Stimulated activated CD4-positive, alpha-beta T cell treated with anti-CD3 and anti-CD28 coated beads, Interleukin-2, amount 100 ng/mL, for 24 hours (primary cell): ENCODE measurements at regions not wholly inside any gene's neighbourhood (a gene's known extent, or its start where the extent isn't known, plus 50 kb on each side); places are given as distances from the start of the nearest gene placed in this dataset.
A peak's percentile ranks its signal among the peaks of the same experiment; 100 is the strongest.
"Not testable (repeated sequence)": the region's sequence is repeated elsewhere in the genome, so short reads cannot be mapped to it uniquely, and the experiment has no call there.

Experiments
- DNase-seq, 2 donors: peaks; one replicate each; pipeline ENCODE4 v3.0.0-alpha.2; 2020

DNA sequence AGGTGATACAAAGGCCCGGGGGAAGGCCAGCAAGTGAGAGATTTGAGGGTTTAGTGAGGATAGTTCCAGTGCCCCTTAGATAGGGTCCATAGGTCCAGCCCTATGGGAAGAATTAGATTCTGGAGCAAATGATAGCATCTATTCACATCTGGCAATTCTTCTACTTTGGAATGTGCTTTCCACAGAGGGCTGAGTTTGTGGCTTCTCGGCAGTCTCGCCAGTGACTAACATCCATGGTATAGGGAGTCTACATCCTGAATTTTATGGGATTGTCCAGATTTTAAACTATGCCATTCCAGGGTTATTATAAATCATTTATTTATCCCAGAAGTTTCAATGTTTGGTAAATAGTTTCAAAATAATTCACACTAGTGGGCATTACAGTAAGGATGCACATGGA lies 207.3 kb upstream of the ADO start:
- no peak for DNase-seq

DNA sequence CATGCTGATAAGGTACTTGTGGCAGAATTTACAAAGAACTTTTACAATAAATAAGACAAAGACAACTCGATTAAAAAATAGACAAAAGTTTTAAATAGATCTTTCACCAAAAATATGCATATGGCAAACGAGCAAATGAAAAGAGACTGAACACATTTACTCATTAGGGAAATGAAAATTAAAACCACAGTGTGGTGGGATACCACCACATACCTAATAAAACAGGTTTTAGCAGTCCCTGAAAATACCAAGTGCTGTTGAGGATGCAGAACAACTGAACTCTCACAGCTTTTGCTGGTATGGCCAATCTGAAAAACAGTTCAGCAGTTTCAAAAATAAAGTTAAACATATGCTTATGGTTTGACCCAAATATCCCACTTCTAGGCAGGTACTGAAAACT lies 205.4 kb upstream of the ADO start:
- DNase-seq, result no peak

DNA sequence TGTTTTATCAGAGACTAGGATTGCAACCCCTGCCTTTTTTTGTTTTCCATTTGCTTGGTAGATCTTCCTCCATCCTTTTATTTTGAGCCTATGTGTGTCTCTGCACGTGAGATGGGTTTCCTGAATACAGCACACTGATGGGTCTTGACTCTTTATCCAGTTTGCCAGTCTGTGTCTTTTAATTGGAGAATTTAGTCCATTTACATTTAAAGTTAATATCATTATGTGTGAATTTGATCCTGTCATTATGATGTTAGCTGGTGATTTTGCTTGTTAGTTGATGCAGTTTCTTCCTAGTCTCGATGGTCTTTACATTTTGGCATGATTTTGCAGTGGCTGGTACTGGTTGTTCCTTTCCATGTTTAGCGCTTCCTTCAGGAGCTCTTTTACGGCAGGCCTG lies 198.0 kb upstream of the ADO start:
- not testable (repeated sequence) for DNase-seq

DNA sequence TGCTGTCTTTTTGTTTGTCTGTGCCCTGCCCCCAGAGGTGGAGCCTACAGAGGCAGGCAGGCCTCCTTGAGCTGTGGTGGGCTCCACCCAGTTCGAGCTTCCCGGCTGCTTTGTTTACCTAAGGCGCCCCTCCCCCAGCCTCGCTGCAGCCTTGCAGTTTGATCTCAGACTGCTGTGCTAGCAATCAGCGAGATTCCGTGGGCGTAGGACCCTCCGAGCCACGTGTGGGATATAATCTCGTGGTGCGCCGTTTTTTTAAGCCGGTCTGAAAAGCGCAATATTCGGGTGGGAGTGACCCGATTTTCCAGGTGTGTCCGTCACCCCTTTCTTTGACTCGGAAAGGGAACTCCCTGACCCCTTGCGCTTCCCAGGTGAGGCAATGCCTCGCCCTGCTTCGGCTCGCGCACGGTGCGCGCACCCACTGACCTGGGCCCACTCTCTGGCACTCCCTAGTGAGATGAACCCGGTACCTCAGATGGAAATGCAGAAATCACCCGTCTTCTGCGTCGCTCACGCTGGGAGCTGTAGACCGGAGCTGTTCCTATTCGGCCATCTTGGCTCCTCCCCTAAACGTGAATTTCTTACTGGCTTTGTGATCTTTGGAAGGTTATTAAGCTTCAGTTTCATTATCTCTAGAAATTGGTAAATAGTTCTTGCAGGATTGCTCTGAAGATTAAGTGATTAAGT lies 196.2 kb upstream of the ADO start:
- DNase-seq, result not testable (repeated sequence)

DNA sequence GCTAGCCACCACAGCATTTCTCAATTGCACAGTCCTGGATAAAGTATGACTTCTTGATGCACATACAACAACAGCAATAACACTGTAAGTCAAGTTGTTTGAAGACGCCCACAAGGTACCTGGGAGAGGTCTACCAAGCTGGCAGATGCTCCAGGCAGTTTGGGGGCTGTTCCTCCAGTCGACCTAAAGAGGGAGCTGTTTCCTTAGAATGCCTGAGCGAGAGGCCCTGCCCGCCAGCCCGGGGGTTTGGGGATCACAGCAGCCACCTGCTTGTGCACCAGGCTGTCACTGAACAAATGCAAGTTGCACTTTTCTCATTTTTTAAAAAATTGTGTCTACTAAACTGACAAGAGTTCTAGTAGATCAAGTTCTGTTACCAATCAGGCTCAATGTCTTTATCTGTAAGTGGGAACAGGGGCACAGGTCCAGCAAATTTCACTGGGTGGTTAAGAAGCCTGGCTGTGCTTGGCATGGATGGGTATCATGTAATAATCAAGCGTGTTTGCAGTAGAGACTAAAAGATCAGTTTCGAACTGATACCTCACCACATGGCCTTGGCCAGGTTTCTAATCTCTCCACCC lies 193.8 kb upstream of the ADO start:
- peak; percentile 75 to 80 for DNase-seq

DNA sequence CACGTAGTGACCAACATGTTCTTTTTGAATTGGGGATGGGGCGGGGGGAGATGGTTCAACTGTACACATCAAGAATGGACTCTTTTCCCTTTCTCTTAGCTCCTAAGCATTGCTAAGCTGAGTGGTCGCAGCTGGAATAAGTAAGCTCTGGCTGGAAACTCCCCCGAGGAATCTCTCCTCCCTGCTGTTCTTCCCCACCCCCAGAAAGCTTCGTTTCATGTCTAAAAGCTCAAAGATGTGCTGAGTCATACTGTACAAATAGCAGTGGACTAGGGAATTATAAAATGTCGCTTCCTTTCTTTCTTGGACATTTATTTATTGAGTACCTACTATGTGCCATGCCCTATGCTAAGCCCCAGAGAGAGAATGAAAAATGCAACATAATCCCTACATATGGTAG lies 191.1 kb upstream of the ADO start:
- no peak for DNase-seq

DNA sequence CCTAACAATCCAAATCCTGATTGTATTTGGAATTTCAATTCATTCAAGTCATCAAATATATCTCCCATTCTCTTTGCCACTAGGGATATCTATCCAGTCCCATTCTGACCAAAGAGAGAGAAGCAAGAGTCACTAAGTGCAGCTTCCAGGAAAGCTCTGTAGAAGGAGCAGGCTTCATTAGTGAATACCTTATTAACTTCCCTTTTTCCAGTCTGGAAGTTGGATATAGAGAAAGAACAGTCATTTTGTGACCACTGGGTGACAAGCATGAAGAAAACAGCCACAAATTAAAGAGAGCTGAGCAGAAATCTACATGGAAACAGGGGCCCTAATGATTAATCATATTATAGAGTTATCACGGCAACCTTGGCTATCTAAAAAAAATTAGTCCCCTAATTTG lies 190.7 kb upstream of the ADO start:
- DNase-seq, result no peak

DNA sequence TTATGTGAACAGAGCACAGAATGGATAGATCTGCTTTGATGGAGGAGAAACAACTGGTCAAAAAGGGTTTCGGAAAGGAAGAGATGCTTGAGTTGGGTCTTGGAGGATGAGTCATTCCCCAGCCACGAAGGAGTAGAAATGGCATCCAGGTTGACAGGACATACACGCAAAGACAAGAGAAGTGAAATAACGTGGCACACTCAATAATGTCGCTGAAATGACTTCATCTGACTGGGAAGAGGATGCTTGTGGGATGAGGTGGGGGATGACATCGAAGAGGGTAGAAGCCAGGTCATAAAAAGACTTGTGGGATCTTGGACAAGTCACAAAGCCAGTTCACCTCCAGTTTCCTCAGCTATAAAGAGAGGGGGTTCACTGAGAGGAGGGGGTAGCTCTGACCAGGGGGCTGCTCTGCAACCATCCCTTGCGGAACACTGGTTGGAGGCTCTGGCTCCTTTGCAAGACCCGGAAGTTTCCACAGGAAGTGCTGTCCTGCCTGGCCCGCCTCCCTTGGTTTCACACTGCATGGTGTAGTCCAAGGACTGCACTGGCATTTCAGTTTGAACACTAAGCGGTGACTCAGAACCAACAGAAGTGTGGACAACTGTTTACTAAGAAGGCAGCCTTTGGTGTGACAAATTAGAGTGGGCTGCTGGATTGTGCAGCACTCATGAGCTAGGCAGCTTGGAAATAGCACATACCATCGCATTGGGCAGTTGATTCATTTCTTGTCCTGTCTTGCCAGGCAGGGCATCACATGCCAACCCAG lies 189.9 kb upstream of the ADO start:
- DNase-seq, result peak; percentile 25 to 42

DNA sequence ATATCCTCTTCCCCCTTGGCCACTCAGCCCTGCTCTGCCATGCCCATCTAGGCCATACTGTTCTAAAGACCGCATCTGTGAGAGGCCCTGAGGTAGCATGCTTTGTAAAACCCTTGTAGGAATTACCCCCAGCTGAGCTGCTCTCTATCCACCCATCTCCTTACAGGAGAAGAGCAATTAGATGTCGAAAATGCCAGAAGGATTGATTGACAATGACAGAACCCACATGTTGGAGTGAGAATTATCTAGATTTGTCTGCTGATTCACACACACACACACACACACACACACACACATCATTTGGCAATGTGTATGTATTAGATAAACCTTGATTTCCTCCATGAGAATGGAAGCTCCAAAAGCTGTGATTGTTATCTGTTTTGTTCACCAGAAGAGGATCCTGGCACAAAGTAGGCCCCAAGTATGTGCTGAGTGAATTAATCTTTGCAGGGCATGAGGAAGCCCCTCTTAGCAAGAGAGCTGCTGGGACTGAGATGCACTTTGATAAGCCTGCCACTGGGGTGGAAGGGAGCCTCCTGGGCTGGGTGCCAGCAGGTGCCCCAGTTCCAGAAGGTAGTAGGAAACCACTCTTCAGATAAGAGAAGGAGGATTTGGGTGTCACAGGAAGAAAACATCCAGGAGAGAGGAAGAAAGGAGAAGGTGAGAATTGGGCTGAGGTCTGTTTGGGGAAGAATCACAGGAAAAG lies 187.5 kb upstream of the ADO start:
- DNase-seq, result peak in 1 of 2 donors; percentile 10

DNA sequence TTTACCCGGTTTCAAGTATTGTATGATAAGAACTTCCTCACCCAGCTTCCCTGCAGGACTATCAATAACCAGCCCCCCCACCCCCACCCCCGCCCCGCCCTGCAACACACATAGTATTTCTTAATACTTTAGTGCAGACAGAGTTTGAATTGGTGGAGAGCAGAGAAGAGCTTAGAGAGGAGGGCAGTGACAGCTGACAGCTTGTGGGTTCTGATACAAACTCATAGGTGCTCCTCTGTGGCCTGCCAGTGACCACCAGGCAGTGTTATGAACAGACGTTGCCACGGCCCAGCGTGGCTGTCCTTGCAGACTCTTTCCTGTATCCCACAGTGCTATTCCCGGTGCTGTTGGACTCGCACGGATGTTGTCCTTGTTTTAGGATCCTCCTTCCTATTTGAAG lies 186.9 kb upstream of the ADO start:
- DNase-seq, result no peak

DNA sequence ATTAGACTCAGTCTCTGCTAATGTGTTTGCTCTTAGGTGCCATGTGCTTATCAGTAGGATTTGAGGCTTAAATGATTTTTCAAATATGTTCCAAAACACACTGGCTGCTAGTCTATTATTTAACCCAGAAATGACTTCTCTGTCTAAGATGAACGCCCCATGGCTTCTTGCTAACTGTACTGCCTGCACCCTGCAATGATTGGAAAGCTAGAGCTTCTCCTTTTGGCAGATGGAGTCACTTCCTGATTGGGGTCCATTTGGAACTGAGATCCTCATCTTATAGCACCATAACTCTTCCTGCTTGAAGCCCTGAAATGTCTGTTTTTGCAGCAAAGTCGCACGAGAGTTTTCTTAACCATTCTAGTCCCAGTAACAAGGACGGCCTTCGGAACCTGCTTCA lies 186.5 kb upstream of the ADO start:
- DNase-seq, result no peak

DNA sequence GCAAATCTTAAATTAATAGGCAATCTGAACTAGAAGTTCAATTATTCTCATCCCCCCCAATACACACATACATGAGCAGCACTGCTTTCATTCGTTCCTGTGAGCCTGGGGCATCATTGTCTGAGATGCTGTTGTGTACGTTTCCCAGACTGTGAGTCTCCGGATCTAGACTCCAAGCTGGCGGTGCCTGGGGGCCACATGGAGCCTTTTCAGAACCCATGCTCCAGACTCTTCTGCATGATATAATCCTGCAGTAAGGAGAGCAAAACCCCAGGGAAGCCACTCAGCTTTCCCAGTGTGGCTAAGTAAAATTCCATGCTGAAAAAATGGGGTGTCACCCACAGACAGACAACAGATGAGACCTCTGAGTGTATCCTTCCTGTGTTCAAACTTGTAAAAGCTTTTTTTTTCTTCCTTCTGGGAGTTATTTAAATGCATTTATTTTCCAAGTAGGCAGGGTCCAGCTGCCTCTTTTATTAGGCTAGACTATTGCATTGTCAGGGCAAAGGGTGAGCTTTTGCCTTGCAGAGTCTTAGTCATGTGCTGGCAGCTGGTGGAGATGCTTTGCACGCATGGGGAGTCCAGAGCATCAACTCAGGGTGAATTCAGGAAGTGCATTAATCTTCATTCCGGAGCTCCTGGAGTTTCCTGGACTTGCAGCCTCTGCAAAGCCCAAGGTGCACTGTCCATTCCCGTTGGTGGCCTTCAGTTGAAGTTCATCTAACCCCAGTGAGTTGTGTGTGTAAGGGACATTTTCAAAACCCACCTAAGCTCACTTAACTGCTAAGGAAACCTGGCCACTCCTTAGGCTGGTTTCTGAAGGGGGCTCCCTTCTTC lies 185.7 kb upstream of the ADO start:
- DNase-seq, result no peak

DNA sequence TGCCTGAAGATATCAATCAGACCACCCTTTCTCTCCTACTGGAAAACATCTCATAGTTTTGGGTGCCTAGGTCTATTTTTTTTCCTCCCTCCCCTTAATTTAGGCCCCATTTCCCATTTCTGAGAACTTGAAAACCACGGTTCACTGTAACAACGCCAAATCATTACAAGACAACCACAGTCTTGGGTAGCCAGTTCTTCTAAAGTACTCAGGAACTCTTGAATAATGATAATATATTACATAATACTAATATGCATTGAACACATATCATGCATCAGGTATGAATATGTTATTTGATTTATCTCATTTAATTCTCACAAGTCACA lies 185.1 kb upstream of the ADO start:
- DNase-seq, result no peak

DNA sequence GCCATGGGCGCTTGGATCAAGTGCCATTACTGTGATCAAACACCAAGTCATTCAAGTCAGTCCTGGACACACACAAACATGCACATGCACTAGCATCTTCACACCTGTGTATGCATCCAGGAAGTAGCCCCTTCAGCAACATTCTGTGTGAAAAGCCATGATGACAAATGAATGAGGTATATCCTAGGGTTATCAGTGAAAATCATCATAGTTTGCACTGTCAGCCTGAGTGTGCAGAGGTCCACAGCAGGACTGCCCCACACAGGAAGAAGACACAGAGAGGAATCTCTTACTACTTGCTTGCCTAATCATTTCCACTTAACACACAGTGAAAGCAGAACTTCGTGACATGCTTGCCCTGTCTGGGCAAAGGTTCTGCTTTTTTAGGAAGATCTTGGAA lies 184.0 kb upstream of the ADO start:
- DNase-seq, result no peak

DNA sequence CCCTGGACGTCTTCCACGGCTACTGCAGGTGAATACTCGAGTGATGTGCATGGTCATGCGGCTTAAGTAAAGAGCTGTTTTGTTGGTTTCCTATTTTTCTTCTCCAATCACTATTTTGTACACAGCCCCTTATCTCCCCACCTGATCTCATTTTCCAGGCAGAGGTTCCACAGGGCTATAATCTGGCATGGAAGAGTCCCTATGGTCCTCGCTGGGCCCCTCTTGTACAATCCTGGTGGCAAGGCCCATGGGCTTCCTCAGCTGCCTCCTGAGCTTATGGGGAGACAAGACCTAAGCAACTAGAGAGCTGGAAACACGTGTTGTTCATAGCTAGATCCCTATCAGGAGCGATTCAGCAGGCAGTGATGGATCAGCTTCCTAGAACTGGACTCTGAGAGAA lies 181.3 kb upstream of the ADO start:
- no peak for DNase-seq

DNA sequence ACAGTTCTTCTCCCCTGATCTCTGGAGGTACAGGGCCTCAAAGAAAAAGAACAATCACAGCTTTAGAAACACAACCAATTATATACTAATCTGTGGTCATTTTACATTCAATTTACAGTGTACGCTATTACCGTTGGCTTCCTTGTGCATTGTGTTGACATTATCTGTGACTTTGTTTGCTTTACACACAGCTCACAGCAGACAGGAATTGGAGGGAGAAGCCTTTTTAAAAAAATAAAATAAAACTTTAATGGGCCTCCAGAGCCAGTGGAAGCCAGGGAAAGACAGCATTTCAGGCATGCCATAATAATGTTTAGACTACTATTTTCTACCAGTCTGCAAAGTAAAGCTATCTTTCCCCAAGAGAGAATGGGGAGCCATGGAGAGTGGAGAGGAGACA lies 179.0 kb upstream of the ADO start:
- DNase-seq, result no peak

DNA sequence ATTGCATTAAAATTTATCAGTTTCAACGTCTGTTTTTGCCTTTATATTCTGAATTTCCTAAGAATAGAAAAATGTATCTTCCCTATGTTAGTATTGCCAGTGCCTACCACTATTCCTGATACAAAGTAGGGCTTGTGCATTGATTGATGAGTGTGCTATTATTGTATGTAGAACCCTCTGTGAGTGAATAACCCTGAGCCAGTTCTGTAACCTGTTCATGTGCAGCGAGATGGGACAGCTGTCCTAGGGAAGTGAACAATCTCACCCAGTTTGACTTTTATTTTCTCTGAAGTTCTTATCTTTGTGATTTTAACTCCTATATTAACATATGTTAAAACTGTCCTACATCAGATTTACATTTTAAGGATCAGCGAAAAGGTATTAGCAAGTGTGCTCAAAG lies 178.4 kb upstream of the ADO start:
- DNase-seq, result no peak

DNA sequence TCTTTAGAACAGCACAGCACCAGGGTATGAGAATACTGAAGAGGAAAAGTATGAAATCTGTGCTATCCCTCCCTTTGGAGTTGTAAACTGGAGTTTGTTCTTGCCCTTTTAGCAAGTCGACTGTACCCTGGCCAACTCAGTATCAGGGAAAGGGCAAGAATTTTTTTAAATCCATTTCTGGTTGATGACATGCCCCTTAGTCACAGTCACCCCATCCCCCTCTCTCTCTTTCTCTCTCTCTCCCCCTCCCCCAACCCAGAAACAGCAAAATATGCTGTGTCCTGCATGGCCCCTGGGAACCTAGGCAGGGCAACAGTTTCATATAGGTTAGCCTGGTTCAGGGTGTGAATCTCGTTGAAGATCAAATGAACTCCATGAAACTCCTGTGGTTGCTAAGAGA lies 177.7 kb upstream of the ADO start:
- DNase-seq, result no peak

DNA sequence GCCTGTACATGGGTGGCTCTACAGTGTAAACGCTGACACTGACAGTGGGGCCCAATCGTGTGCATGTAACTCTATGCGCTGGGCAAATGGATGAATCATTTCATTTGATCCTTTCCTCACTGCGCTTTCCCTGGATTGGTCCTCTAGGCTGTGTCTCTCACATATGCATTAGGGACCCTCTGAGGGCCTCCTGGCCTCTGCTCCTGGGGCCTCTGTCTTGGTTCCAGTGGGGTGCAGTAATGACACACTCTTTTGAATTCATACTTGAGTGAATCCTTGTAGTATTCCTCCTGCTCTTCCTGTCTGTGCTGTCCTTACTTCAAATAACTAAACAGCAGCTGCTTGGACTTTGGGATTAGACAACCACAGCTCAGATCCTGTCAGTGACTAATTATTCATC lies 176.5 kb upstream of the ADO start:
- no peak for DNase-seq

DNA sequence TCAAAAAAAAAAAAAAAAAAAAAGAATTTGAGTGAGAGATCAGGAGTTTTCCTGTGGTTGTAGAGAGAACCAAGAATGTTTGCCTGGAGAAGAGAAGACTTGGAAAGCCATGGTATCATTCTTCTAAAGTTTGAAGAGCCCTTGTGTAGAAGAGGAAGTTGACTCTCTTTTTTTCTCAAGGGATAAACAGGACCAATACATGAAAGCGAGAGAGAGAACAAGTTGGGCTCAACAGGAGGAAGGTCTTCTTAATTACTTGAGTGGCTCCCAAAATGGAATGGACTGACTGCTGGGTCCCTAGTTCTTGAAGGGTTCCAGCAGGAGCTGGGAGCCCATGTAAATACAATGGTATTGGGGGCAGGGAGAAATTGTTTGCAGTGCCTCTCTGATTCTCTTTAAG lies 173.3 kb upstream of the ADO start:
- DNase-seq, result no peak

DNA sequence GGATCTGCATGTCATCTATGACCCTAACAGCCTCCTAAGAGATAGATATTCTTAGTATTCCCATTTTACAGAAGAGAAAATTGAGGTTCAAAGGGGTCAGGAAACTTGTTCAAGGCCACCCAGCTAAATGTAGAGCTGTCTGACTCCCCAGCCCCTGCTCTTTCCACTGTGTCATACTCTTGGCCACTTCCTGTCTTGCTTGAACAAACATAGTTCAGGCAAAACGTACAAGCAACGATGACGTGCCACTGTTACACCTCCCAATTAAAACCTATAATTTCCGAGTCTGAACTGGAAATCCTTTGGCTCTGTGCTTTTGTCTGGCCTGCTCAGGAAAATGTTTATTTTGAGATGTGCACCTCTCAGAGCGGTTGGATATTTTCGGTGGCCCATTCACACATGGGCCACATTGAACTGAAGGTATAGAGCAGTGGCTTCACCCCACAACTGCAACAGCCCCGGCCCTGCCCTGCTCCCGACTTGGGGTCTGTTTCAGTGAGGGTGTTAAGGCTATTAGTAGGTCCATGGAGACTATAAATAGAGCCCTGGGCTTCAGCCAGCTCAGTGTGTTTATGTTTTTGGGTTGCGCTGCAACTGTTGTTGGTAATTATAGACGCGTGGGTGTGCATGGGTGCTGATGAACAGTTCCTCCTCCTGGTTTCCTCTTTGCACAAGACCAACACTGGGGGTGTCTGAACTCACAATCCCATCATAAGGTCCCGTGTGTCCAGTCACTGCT lies 172.3 kb upstream of the ADO start:
- peak; percentile 31 to 48 for DNase-seq

DNA sequence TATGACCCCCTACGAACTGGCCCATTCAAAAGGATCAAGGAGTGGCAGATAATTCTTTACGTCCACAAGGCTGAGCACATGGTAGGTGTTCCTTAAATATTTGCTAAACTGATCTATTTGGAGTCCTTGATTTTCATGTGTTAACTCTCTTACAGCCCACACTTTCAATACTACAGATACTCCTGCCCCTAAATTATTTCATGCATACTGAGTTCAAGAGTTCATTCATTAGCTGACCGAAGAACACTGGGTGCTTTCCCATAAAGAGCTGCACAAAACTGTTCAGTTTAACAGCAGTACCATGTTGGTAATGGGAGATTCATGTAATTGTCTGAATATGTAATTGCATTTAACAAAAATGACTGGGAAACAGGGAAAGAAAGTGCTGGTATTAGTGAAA lies 170.5 kb upstream of the ADO start:
- DNase-seq, result no peak
